IMR-90 (cell line): ENCODE measurements at regions not wholly inside any gene's neighbourhood (a gene's known extent, or its start where the extent isn't known, plus 50 kb on each side); places are given as distances from the start of the nearest gene placed in this dataset.

Experiments used
- ATAC-seq: fragments of 200-7000 bp; cut with Tn5 transposase; 2 replicates; pipeline ENCODE4 v1.9.1; 2020; ENCODE audit warnings: low read depth, mild to moderate bottlenecking, moderate library complexity
- BruUV-seq: library from RNA; stranded (reverse); fragments of 400-500 nt; replicated peaks from 2 replicates; lab custom pipeline; 2021; lab: Mats Ljungman, UMichigan
- CTCF ChIA-PET: fragments of 300-600 bp; formaldehyde crosslinking; extraction: SDS; loops from one replicate; lab custom pipeline; 2021; ENCODE audit warnings: antibody characterized with exemption; lab: Yijun Ruan, JAX
- POLR2A ChIA-PET: fragments of 300-600 bp; sonication (Branson Sonifier 250); formaldehyde crosslinking; loops from one replicate; lab custom pipeline; 2022; ENCODE audit warnings: antibody characterized with exemption; ENCODE audit not compliant: unreplicated experiment; lab: Charles Lee
- DNase-seq: peaks from one replicate; pipeline ENCODE4 v3.0.0; 2013
- H2AFZ ChIP-seq: replicated peaks from 2 replicates; pipeline ENCODE3; 2013; ENCODE audit warnings: low read length, mild to moderate bottlenecking; ENCODE audit not compliant: poor library complexity
- H2AK5ac ChIP-seq: 2 replicates; pipeline ENCODE4 v1.6.1; 2013; ENCODE audit warnings: low read depth, low read length, inconsistent platforms
- H2AK9ac ChIP-seq: replicated peaks from 2 replicates; pipeline ENCODE3; 2013; ENCODE audit warnings: mild to moderate bottlenecking, low read depth, low read length, moderate library complexity; ENCODE audit not compliant: poor library complexity
- H2BK120ac ChIP-seq: 2 replicates; pipeline ENCODE4 v1.6.1; 2013; ENCODE audit warnings: low read depth, low read length, inconsistent platforms
- H2BK15ac ChIP-seq: 3 replicates; pipeline ENCODE4 v1.6.1; 2013; ENCODE audit warnings: low read depth, low read length, inconsistent platforms
- H2BK20ac ChIP-seq: 2 replicates; pipeline ENCODE4 v1.6.1; 2013; ENCODE audit warnings: low read depth, mild to moderate bottlenecking, inconsistent platforms, low read length, moderate library complexity
- H2BK5ac ChIP-seq: 2 replicates; pipeline ENCODE4 v1.6.1; 2013; ENCODE audit warnings: mild to moderate bottlenecking, low read depth, low read length, inconsistent platforms; ENCODE audit not compliant: poor library complexity, severe bottlenecking
- H3K14ac ChIP-seq: replicated peaks from 2 replicates; pipeline ENCODE4 v1.6.1; 2013; ENCODE audit warnings: low read depth, low read length, inconsistent platforms
- H3K18ac ChIP-seq: 2 replicates; pipeline ENCODE4 v1.6.1; 2013; ENCODE audit warnings: low read depth, low read length, control low read depth
- H3K23ac ChIP-seq: 2 replicates; pipeline ENCODE4 v1.6.1; 2013; ENCODE audit warnings: low read depth, low read length, inconsistent platforms
- H3K27ac ChIP-seq: 2 replicates; pipeline ENCODE4 v1.5.1; 2013; ENCODE audit warnings: mild to moderate bottlenecking, control low read depth, low read length; ENCODE audit not compliant: insufficient read depth
- H3K27me3 ChIP-seq: 2 replicates; pipeline ENCODE4 v1.6.1; 2013; ENCODE audit warnings: low read length; ENCODE audit not compliant: control insufficient read depth, insufficient read depth
- H3K36me3 ChIP-seq: 2 replicates; pipeline ENCODE4 v1.6.1; 2013; ENCODE audit warnings: low read length, mixed read lengths; ENCODE audit not compliant: control insufficient read depth, insufficient read depth
- H3K4ac ChIP-seq: 2 replicates; pipeline ENCODE4 v1.6.1; 2013; ENCODE audit warnings: low read depth, low read length, inconsistent platforms
- H3K4me1 ChIP-seq: 2 replicates; pipeline ENCODE4 v1.6.1; 2013; ENCODE audit warnings: low read length, mixed read lengths; ENCODE audit not compliant: control insufficient read depth, insufficient read depth
- H3K4me2 ChIP-seq: 2 replicates; pipeline ENCODE4 v1.6.1; 2013; ENCODE audit warnings: low read depth, mild to moderate bottlenecking, control low read depth, low read length, moderate library complexity
- H3K4me3 ChIP-seq: 2 replicates; pipeline ENCODE4 v1.5.1; 2013; ENCODE audit warnings: low read depth, mild to moderate bottlenecking, control low read depth, low read length, moderate library complexity; ENCODE audit not compliant: insufficient read depth
- H3K56ac ChIP-seq: 2 replicates; pipeline ENCODE4 v1.6.1; 2013; ENCODE audit warnings: low read length, inconsistent platforms; ENCODE audit not compliant: insufficient read depth; ENCODE audit errors: extremely low read depth
- H3K79me1 ChIP-seq, 2 experiments: 2 replicates each; pipeline ENCODE4 v1.6.1; 2013; ENCODE audit warnings: low read length in 2 of 2, inconsistent platforms in 1 of 2, low read depth in 1 of 2
- H3K9ac ChIP-seq: 2 replicates; pipeline ENCODE4 v1.6.1; 2013; ENCODE audit warnings: low read depth, low read length, control low read depth
- H3K9me1 ChIP-seq: 2 replicates; pipeline ENCODE4 v1.6.1; 2013; ENCODE audit warnings: low read length, inconsistent platforms; ENCODE audit not compliant: insufficient read depth
- H3K9me3 ChIP-seq: 2 replicates; pipeline ENCODE4 v1.6.1; 2013; ENCODE audit warnings: low read length; ENCODE audit not compliant: control insufficient read depth, insufficient read depth
- H4K20me1 ChIP-seq: 2 replicates; pipeline ENCODE4 v1.6.1; 2013; ENCODE audit warnings: low read length, inconsistent platforms; ENCODE audit not compliant: insufficient read depth
- H4K5ac ChIP-seq: 2 replicates; pipeline ENCODE4 v1.6.1; 2013; ENCODE audit warnings: mild to moderate bottlenecking, low read depth, low read length, control low read depth
- H4K8ac ChIP-seq, 2 experiments: 2 replicates each; pipeline ENCODE4 v1.6.1; 2013; ENCODE audit warnings: low read depth in 2 of 2, low read length in 2 of 2, control low read depth in 1 of 2, inconsistent platforms in 1 of 2
- H4K91ac ChIP-seq: 2 replicates; pipeline ENCODE4 v1.6.1; 2013; ENCODE audit warnings: low read depth, low read length, inconsistent platforms; ENCODE audit not compliant: insufficient read depth
- BHLHE40 ChIP-seq: fragments of 150-350 bp; IDR thresholded peaks from 2 replicates; pipeline ENCODE4 v1.6.1; 2016; ENCODE audit warnings: mild to moderate bottlenecking, low read depth, low read length
- FOS ChIP-seq: fragments of 150-350 bp; IDR thresholded peaks from 2 replicates; pipeline ENCODE4 v1.6.1; 2016; ENCODE audit warnings: low read depth, low read length
- MXI1 ChIP-seq: IDR thresholded peaks from 2 replicates; pipeline ENCODE4 v1.6.1; 2012; ENCODE audit warnings: low read depth, mild to moderate bottlenecking, low read length, moderate library complexity, borderline replicate concordance
- USF2 ChIP-seq: fragments of 150-350 bp; IDR thresholded peaks from 2 replicates; pipeline ENCODE4 v1.6.1; 2017; ENCODE audit warnings: mild to moderate bottlenecking, antibody characterized with exemption, low read length, low read depth
- dilution Hi-C: fragments of 300-500 bp; cut with HindIII; formaldehyde crosslinking; loops from one replicate; pipeline ENCODE4 v1.14.3; 2018; ENCODE audit warnings: low sequenced_read_pairs; ENCODE audit not compliant: unreplicated experiment
- in situ Hi-C: fragments of 300-500 bp; cut with MboI; formaldehyde crosslinking; loops from 3 replicates; pipeline ENCODE4 v1.14.3; 2019; ENCODE audit warnings: low sequenced_read_pairs, inconsistent platforms, mixed read lengths
- intact Hi-C: fragments of 100-400 bp; cut with micrococcal nuclease; formaldehyde crosslinking; loops from 2 replicates; pipeline ENCODE4 v1.10.0; 2022

GRCh38 chr4:163612762-163613161 is 118.3 kb downstream of the TMA16 start:
- H2AFZ ChIP-seq, result no peak overlapping the region
- H3K18ac ChIP-seq, result no peak overlapping the region
- no peak overlapping the region for H3K23ac ChIP-seq
- H3K27ac ChIP-seq, result no peak overlapping the region
- no peak overlapping the region for H3K4me3 ChIP-seq
- ChIA-PET CTCF (no interaction called here), POLR2A (no interaction called here)
- dilution Hi-C loops (no loop called here), in situ Hi-C loops (no loop called here), intact Hi-C loops (no loop called here)
- no TSS peak for BruUV-seq
- H3K9me3 ChIP-seq, result no peaks in the 10 kb centered on the region
- H3K9me1 ChIP-seq, result no peaks in the 10 kb centered on the region
- ATAC-seq (no peak), DNase-seq (no peak)
- H4K20me1 ChIP-seq, result no peaks in the 10 kb centered on the region
- no peaks in the 10 kb centered on the region for H3K27me3 ChIP-seq
- no peaks in the 10 kb centered on the region for H3K4me1 ChIP-seq
- no peak overlapping the region for H2BK20ac ChIP-seq
- no peaks in the 10 kb centered on the region for H3K79me1 ChIP-seq
- no peak overlapping the region for H4K91ac ChIP-seq
- H4K8ac ChIP-seq, result no peak overlapping the region
- no peak overlapping the region for H2AK9ac ChIP-seq
- no peak overlapping the region for H4K5ac ChIP-seq
- no peak overlapping the region for H2AK5ac ChIP-seq
- no peak overlapping the region for H3K4me2 ChIP-seq
- no peaks in the 10 kb centered on the region for H3K36me3 ChIP-seq
- H3K56ac ChIP-seq, result no peak overlapping the region
- H2BK120ac ChIP-seq, result no peak overlapping the region
- H2BK5ac ChIP-seq, result no peak overlapping the region
- H3K14ac ChIP-seq, result no peak overlapping the region
- no peak overlapping the region for H3K4ac ChIP-seq
- TF ChIP-seq USF2 (no peak), FOS (no peak), MXI1 (no peak), BHLHE40 (no peak)
- H3K9ac ChIP-seq, result no peak overlapping the region
- no peak overlapping the region for H2BK15ac ChIP-seq
